Stimulated activated CD8-positive, alpha-beta memory T cell treated with anti-CD3 and anti-CD28 coated beads, Interleukin-12 subunit alpha, Interleukin-12 subunit beta, amount 100 ng/mL, for 24 hours (primary cell): ENCODE measurements at regions not wholly inside any gene's neighbourhood (a gene's known extent, or its start where the extent isn't known, plus 50 kb on each side); places are given as distances from the start of the nearest gene placed in this dataset.

Source experiments
- DNase-seq: peaks from one replicate; pipeline ENCODE4 v3.0.0-alpha.2; 2020; ENCODE audit errors: extremely low read depth

GRCh38 chr10:128375171-128375570 lies 248.9 kb upstream of the MKI67 start:
- DNase-seq = no peak

- no peak for DNase-seq
These were observed 251.3 kb upstream of the MKI67 start for GRCh38 chr10:128377364-128377987.

- DNase-seq = no peak
These were observed 251.8 kb upstream of the MKI67 start for GRCh38 chr10:128377988-128378387.

GRCh38 chr10:128380946-128381345 lies 254.7 kb upstream of the MKI67 start:
- no peak for DNase-seq

GRCh38 chr10:128382225-128382624 lies 256.0 kb upstream of the MKI67 start:
- DNase-seq = no peak

GRCh38 chr10:128384831-128385230 lies 258.6 kb upstream of the MKI67 start:
- DNase-seq = no peak

GRCh38 chr10:128386231-128386630 lies 260.0 kb upstream of the MKI67 start:
- DNase-seq = no peak

GRCh38 chr10:128386816-128387604 lies 260.8 kb upstream of the MKI67 start:
- DNase-seq = no peak

GRCh38 chr10:128390596-128390995 lies 264.4 kb upstream of the MKI67 start:
- DNase-seq = no peak

- no peak for DNase-seq
These were observed 267.3 kb upstream of the MKI67 start for GRCh38 chr10:128393546-128393945.

GRCh38 chr10:128398118-128398517 lies 271.9 kb upstream of the MKI67 start:
- no peak for DNase-seq

GRCh38 chr10:128398999-128399398 lies 272.8 kb upstream of the MKI67 start:
- DNase-seq = no peak

- DNase-seq = no peak
These were observed 274.3 kb upstream of the MKI67 start for GRCh38 chr10:128400564-128400963.

GRCh38 chr10:128405450-128405849 lies 279.2 kb upstream of the MKI67 start:
- no peak for DNase-seq

GRCh38 chr10:128411643-128412042 lies 285.4 kb upstream of the MKI67 start:
- no peak for DNase-seq

GRCh38 chr10:128414568-128414967 lies 288.3 kb upstream of the MKI67 start:
- DNase-seq = no peak

- DNase-seq = no peak
These were observed 290.0 kb upstream of the MKI67 start for GRCh38 chr10:128416231-128416630.

GRCh38 chr10:128417826-128418225 lies 291.6 kb upstream of the MKI67 start:
- DNase-seq = no peak

- no peak for DNase-seq
These were observed 292.6 kb upstream of the MKI67 start for GRCh38 chr10:128418819-128419218.

- DNase-seq = no peak
These were observed 293.3 kb upstream of the MKI67 start for GRCh38 chr10:128419466-128420019.

GRCh38 chr10:128420623-128421022 lies 294.4 kb upstream of the MKI67 start:
- DNase-seq = no peak

GRCh38 chr10:128421371-128422160 lies 295.3 kb upstream of the MKI67 start:
- DNase-seq = no peak
